Suppressor macrophage (primary cell): ENCODE measurements at regions not wholly inside any gene's neighbourhood (a gene's known extent, or its start where the extent isn't known, plus 50 kb on each side); places are given as distances from the start of the nearest gene placed in this dataset.
A peak's percentile ranks its signal among the peaks of the same experiment; 100 is the strongest.

Experiments
- DNase-seq, 4 experiments: peaks; one replicate each; pipeline ENCODE4 v3.0.0-alpha.2; 2020 to 2022

DNA sequence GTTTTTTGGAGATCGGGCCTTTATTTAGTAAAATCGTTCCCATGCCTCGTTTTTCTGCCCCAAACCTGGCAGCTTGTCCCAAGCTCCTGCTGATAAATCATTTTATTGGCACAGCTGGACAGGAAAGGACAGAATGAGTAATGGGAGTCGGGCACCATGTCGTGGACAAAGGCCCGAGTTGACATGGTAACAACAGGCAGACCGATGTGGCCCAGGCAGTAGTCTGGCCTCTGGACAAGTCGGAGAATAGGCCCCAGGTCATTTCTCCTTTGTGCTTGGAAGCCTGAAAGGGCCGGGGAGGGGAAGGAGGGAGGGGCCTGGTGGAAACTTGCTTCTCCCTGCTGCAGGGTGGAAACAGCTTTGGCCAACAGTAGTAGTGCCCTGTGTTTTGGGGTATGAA, 234.9 kb downstream of the SUDS3 start:
- no peak for DNase-seq

DNA sequence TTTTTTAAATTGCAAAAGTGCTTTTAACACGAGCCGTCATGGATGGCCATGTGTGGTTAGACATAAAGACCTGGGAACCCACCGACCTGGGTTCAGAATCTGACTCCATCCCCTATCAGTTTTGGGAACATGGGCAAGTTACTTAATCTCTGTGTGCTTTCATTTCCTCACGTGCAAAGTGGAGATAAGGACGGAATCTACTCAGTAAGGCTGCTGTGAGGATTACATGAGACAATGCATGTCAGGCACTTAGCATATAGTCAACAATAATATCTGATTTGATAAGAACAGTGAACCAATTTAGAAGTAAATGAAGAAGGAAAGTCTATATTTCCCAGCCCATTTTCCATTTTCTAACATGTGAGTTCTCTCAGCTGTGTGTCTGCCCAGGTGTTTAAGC, 235.4 kb downstream of the SUDS3 start:
- DNase-seq: no peak

DNA sequence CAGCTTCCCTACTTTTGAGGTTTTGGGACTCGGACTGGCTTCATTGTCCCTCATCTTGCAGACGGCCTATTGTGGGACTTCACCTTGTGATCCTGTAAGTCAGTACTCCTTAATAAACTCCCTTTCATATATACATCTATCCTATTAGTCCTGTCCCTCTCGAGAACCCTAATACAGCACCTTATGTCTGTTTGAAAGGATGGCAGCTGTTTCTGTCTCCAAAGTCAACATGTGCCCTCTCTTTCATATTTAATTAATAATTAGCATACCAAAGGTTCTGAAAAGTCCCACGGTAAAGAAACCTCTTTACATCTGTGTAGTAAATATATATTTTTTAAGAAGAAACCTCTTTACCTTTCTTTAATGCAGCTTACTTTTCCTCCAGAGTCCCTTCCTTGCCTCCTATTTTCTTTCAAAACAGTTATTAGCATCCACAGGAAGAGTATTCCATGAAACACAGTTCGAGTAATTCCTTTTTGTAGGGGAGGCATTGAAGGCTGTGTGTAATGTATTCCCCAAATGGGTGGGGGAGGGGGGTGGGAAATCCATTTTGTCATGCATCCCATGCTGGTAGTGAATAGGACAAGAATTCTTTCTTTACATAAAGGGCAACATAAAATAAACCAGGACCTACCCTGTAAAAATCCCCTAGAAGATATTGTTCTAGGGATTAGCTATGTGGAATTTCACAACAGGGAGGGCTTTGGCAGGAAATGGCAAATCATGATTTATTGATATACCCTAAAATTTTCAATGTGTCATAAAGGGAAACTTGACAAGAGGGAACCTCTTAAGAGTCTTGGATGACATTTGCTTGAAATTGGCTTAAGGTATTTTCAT, 241.5 kb downstream of the SUDS3 start:
- DNase-seq: no peak

DNA sequence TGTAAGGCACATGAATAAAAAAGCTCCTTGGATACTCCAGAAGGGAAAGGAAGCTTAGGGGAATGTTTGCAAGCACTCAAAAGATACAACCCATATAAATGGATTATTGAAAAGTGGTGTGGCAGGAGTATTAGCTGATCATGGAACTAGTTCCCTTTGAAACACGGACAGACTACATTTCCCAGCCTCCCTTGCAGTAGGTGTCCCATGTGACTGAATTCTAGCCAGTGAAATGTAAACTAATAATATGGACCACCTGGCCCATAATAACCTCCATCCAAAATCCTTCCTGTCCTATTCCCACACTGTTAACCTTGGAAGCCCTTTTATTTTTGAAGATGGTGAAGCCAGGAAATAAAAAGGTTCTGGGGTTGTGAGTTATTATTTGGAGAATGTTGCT, 242.3 kb downstream of the SUDS3 start:
- no peak for DNase-seq

DNA sequence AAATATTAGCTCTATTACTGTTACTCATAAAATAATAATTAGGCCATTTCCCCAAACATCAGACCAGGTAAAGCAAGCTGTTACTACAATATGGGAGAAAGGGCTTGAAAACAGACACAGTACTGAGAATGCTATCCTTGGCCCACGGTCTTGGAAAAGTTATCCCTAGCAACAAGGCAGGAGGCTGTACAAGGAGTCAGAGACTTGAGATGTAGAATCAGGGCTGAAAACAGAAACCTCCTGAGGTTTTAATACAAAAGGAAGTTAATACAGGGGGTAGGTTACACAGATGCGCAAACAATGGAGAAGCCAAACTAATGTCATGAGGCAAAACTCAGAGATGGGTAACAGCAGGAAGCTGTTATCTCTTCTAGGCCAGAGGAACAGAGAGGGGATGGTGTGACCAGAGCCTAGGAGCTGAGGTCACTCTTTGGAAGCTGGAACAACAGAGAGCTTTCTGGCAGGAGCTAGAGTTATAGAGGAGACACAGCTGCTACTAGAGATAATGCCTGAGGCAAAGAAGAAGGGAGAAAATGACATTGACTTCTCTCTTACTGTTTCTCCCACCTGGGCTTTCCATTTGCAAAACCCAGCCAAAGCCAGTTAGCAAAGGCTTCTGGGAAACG, 248.8 kb downstream of the SUDS3 start:
- no peak for DNase-seq

DNA sequence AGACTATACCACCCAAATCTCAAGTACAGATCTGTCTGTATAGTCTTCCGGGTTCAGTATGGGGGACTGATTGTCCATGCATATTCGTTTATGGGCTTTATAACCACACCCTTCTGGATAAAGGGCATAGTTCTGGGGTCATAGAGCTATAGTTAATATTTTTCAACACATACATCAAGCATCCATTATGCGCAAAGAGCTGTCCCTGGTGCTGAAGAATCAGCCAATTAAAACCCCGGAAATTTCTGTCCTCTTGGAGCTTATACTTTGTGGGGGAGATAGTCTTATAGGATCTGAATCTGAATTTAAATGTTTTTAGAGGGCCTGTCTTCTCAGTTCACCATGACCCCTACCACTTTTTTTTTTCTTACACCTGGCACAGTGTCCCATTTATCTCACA, 256.7 kb downstream of the SUDS3 start:
- no peak for DNase-seq

DNA sequence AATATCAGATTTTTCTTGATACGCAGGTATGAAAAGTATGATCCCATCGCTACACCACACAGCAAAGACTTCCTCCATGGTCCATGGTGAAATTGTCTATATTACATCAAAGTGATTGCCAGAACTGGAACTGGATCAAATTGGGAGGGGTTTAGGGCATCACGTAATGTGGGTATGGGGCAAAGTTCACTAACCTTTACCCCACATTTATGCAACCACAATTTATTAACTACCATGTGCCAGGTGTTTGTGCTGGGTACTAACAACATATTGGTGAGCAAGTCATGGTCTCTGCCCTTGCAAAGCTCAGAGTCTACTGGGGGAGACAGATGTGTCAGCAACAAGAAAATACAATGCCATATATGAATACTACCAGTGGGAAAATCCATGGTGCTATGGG, 258.9 kb downstream of the SUDS3 start:
- no peak for DNase-seq

DNA sequence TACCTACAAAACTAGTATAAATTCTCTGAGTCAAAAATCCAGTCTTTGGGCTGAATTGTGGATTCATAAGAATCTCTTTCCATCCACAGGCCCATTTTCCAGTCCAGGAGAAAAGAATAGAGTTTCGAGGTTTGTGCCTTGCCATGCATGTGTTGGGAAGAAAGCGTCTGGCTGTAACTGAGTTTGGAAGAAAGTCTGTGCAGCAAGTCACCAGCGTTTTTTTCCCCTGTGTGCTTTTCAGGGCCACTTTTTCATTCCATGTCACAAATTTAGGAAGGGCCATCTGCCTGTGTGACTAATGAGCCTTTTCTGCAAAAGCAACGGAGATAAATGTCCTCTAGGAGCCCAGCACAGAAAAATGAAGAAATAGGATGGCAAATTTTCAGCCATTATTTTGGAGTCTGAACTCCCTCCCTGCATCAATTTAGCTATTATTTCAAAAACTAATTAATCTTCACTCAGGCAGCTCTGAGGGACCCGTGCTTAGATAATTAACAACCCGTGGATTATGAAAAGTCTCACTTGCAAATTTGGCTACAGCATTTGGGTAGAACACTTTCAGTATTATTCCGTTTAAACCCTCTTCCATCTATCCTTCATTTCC, 261.5 kb downstream of the SUDS3 start:
- DNase-seq: no peak

DNA sequence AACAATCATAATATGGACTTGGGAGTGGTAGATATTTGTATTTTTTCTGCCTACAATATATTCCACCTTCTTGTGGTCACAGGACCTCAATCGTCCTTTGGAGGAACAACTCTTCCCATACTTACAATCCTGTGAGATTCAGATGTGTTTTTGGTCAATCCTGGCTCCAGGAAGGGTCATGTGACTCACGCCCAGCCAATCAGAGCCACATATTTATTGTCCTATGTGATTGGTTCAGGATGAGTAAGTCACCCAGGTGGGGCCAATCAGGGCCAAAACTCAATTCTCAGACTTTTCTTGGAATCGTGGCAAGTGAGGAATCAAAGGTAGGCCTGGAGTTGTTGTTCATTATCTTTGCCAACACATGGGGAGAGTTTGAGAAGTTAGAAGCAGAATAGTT, 264.9 kb downstream of the SUDS3 start:
- DNase-seq: no peak

DNA sequence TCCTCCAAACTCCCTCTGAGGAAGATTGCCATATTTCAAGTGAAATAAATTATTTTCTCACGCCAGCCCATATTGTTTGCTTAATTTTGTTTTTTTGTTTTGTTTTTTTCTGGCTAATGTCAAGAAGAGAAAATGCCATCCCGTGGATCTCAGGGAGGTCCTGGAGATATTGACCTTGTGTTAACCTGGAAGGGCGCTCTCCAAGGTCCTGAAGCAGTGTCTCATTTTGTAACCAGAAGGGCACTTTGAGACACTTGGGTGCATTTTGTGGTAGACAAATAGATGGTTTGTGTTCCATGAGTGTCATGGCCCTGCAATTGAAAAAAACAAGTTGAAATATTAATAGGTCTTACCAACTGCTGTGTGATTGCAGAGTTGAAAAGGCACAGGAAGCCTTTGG, 268.9 kb downstream of the SUDS3 start:
- peak in 3 of 4 experiments; percentile 1 to 20 (median 16) for DNase-seq

DNA sequence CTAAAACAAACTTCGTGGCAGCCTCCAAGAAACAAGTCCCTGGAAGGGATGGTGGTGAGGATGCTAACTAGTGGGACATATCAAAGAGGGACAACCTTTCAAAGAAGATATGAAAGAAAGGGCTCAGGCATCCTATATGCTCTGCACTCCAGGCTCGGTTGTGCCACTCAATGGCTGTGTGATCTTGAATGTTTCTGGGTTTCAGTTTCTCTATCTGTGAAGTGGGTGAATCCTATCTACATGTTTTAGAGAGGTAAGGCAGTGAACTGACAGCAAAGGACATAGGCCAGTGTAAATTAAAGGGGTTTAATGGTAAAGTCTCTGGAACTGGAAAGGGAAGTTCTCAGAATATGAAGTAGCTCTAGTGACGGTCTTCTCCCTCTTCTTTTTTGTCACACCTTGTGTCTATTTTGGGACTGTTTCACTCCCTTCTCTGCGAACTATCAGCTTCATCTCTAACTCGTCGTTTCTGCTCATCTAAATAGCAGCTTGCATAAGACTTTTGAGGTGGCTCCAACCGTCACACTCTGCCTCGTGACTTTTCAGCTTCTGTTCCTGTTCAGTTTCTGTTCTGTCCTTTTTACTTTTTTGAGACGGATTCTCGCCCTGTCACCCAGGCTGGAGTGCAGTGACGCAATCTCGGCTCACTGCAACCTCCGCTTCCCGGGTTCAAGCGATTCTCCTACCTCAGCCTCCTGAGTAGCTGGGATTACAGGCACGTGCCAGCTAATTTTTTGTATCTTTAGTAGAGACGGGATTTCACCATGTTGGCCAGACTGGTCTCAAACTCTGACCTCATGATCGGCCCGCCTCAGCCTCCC, 273.6 kb downstream of the SUDS3 start:
- DNase-seq: no peak

DNA sequence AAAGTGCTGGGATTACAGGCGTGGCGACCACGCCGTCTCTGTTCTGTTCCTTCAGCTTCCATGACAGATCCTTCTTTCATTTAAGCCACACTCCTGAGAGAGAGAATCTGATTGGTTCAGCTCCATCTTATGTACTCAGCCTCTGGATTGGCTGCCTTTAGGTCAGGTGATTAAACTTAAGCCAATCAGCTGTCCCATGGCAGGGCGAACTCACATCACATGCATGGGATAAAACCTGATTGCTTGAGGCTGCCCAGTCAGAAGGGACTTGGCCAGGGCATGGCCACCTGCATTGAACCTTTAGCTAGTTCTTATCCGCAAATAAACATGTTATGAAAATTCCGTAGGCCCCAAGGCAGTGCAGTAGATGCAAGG, 274.2 kb downstream of the SUDS3 start:
- DNase-seq: no peak

DNA sequence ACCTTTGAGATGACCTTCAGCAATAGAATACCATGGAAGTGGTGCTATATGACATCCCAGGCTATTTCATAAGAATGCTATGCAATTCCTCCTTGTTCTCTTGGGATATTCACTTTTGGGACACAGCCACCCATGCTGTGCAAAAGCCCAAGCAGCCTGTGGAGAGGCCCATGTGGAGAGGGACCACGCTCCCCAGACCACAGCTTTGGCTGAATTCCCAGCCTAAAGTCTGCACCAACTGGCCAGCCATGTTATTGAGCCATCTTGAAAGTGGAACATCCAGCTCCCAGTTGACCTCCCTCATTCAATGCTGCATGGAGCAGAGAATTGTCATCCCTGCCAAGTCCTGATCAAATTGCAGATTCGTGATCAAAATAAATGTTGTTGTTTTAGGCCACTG, 275.1 kb downstream of the SUDS3 start:
- DNase-seq: no peak

DNA sequence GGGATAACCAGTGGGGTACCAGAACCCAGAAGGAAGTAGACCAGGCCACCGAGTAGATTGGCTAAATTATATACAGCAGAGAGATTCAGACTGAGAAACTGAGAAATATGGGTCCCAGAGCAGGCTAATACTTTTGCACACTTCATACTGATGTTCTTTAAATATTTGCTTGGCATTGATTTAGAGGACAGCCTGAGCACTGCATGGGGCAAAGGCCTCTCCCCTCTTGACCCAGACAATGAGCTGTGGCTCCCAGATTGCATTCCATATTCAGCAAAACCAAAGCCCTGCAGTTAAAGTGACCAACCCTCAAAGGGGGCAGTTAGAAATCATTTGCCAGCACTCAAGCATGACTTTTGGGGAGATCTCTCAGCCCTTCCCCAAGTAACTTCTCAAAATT, 279.2 kb downstream of the SUDS3 start:
- DNase-seq: no peak

DNA sequence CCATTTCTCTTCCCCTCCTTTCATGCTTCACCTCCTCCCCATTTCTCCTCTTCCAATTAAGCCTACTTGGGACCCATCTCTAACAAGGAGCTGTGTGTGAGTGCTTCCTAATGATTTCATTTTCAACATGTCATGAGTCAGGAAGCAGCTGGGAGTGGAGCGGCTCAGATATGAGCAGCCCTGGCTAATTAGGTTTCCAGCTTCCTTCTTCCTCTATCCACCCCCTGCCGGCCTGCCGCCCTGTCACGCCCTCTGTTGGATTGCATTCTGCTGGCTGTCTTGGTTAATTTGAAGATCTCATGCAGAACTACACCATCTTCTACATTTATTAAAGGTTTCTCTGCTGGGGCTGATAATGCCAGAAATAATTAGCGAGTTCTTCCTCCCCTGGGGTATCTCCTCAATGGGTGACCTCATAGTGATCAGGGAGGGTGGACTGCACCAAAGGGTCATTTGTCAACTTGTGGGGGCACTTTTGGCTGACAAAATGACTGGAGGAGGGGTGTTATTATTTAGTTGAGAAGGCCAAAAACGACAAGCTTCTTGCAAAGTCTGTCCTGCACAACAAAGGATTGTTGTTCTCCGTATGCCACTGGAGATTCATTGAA, 300.9 kb upstream of the SRRM4 start:
- no peak for DNase-seq

DNA sequence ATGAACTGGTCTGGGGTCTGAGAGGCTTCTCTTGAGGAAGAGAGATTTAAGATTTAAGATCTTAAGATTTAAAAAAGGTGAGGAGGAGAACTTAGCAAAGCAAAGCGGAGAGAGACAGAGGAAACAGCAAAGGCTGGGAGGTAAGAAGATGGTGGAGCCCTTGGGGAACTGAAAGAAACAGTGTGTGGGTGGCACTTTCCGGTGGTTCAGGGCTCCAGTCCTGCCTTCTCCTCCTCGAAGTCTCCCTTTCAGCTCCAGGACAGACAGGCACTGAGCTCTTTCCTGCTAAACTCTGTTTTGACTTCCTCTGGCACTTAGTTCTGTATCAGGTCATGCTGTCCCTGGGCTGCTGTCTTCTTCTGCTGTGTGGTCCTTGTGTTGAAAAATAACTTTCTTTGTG, 298.7 kb upstream of the SRRM4 start:
- DNase-seq: no peak

DNA sequence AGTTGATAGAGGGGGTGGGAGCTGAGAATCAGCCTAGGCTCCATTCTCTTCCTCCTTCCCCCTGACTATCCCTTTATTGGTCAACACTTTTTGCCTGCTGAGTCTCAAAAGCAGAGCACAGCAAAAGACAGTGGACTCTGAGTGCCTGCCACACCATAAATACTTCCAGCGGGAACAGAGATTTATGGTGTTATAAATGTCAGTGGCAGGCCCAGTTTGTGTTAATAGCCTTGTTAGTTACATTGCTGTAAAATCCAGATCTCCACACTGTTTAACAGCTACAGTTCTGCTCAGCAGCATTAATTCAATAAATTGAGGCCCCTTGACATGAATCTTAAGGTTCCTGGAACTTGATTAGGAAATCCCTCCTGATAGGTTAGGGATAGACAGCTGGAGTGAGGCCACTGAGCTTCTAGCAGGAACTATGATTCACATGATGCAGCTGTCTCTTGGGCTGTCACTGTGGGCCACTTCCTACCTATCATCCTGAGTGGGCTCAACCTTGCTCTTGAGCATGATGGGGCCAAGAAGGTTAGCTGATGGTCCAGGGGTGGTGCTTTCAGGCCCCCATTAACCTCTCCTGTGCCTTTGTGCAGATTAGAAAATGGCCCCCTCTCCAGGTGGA, 295.2 kb upstream of the SRRM4 start:
- no peak for DNase-seq

DNA sequence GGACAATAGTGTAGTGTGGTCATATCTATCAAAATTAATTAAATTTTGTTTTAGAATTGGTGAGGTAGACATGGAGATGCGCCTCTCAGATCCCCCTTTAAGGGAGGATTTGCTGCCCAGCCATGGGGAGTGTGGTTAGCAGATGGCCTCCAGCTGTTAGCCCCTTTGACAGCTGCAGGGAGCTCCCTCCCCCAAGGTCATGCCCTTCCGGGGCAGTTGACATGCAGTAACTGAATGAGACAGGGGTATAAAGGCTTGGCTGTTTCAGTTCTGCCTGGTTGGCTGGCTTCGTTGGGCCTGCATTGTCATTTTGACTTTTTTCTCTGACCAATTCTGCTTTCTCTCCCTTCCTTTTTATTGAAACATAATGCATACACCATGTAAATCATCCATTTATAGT, 291.5 kb upstream of the SRRM4 start:
- DNase-seq: no peak

DNA sequence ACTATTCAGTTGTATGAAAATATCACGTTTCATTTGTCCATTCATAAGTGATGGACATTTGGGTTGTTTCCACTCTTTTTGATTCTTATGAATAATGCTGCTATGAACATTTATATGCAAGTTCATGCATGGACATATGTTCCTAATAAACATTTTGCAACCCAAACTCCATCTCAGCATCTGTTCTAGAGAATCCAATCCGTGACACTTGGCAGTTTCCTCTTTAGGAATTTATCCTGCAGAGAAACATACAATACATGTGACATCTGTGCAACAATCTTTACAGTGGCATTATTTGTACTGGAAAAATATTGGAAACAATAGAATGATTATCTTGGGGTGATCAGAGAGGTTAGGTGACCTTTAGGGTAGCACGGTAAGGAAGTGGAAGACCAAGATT, 290.8 kb upstream of the SRRM4 start:
- DNase-seq: no peak

DNA sequence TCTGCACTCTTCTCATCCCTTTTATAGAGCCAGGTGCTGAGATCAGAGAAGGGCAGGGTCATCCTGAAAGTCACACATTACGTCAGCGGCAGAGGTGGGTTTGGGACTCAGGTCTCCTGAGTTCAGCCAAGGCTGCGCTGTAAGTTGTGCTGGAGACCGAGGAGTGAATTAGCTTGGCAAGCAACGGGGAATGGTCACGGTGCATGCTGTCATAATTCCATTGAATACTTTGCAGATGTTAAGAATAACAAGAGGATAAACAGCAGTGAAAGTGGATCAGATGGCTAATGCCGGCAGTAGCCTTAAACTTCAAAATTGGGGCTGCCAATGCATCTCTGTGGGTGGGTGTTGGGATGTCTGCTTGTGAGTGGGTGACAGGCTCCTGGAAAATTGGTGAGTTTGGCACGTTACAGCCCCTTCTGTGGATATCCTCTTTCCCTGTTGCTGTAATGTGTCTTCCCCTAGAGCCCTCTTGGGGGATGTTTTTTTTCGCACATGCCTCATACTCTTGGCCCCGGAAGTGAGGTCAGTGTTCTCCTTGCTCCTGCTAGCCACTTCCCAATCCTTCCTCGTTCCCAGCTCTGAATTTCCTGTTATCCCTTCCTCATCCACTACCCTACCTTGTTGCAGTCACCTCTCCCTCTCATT, 287.1 kb upstream of the SRRM4 start:
- no peak for DNase-seq

DNA sequence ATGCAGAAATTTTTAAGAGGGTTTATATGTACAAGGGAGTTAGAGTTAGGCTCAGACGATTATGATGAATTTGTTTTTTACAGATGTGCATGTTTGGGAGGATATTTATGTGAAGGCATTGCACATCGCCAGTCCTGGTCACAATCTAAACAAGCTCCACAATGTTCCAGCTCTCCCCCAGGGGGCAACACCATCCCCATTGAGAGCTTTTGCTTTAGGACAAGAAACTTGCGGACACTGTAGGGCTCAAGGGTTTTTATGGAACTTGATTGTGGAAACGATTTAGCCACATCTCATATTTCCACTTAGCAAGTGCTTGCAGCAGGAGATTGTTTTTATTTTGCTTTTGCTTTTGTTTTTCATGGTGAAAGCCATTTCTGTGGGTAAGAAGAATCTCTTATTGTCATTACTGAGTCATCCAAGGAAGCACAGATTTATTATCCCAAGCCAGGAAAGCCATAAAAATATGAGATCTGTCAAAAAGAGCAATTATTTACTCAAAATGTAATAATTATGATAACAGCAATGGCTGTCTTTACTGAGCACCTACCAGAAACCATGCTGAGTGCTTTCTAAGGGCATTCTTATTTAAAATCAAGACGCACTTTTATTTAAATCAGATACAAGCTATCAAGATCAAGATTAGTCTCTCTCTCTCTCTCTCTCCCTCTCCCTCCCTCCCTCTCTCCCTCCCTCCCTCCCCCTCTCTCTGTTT, 276.7 kb upstream of the SRRM4 start:
- no peak for DNase-seq
